Epithelial cell of esophagus (primary cell): ENCODE measurements at regions not wholly inside any gene's neighbourhood (a gene's known extent, or its start where the extent isn't known, plus 50 kb on each side); places are given as distances from the start of the nearest gene placed in this dataset.

ENCODE experiments used
- DNase-seq: peaks from one replicate; pipeline ENCODE4 v3.0.0; 2010; ENCODE audit warnings: low read depth
- H3K4me3 ChIP-seq: 2 replicates; pipeline ENCODE4 v1.5.1; 2011; ENCODE audit warnings: mild to moderate bottlenecking, low read length, control low read depth
- CTCF ChIP-seq: IDR thresholded peaks from 2 replicates; pipeline ENCODE4 v1.5.1; 2011; ENCODE audit warnings: low read depth, mild to moderate bottlenecking, low read length, control low read depth, inconsistent platforms; ENCODE audit not compliant: insufficient read depth; ENCODE audit errors: missing control alignments

DNA sequence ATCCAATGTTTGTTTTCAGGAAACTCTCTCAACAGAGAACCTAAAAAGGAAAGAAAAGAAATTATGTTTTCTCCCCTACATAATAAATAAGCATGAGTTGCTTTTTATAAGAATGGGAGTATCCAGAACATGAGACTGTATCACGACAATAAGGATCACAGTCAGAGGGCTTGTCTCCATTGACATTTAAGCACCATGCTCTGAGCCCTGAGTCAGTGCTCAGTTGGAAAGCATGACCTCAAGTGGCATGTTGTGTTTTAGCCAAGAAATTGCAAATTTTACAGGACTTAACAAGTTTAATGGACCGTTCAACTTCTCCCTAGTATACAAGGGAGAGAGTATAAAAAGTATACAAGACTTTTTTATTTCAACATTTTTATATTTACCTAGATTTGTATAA, 431.6 kb downstream of the GJA1 start:
- no peak for TF ChIP-seq CTCF
- DNase-seq = no peak
- H3K4me3 ChIP-seq = no peak overlapping the region

DNA sequence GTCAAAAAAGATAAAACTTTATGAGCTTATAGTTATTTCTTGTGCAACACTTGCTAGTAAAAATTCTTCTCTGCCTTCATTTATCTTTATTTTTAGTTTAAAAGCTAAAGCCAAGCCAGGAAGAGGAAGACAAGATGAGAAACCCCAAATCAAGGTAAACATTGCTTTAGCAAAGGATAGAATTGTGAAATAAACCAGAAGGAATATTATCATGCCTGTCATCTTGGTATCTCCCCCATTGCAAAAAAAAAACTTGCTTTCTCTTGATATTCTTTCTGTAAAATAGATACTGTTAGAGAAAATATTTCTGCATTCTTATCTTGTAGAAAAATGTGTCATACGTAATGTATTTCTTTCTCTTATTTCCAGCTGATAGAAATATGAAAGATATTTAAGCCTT, 432.8 kb downstream of the GJA1 start:
- no peak for DNase-seq
- H3K4me3 ChIP-seq = no peak overlapping the region
- TF ChIP-seq CTCF = no peak

GRCh38 chr6:121873595-121873994, 438.1 kb downstream of the GJA1 start:
- H3K4me3 ChIP-seq = no peak overlapping the region
- no peak for DNase-seq
- no peak for TF ChIP-seq CTCF

GRCh38 chr6:121876721-121877120, 441.3 kb downstream of the GJA1 start:
- no peak for TF ChIP-seq CTCF
- DNase-seq = no peak
- H3K4me3 ChIP-seq = no peak overlapping the region

DNA sequence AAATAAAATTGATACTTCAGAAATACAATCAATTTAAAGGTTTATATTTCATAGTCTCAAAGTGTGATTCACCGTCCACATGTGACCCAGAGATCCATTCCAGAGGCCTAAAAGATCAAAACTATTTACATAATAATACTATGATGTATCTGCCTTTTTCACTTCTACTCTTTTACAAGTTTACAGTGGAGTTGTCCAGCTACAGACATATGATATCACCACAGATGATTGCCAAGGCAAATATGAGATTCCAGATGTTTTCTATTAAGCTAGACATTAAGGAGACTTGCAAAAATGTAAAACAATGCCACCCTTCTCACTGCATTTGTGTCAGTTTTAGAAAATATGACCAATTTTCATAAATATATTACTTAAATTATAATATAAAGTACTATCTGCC, 443.7 kb downstream of the GJA1 start:
- TF ChIP-seq CTCF = no peak
- no peak for DNase-seq
- H3K4me3 ChIP-seq = no peak overlapping the region

DNA sequence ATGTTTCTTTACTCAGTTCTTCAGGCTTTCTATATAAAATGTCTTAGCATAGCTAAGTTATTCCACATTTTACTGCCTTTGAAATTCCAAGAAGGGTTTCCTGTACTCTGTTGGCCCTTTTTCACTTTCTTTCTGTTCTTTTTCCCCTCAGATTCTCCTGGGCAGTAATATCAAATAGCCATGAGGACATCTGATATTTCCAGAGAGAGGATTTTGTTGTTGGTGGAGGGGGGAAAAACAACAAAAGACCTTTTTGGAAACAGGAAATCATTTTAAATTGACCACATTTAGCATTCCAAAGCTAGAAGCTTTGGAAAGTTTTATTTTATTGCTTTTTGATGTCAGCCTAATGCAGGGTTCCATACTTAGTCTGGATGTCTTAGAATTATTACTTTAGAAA, 445.4 kb downstream of the GJA1 start:
- DNase-seq = no peak
- no peak for TF ChIP-seq CTCF
- no peak overlapping the region for H3K4me3 ChIP-seq

GRCh38 chr6:121881974-121882667, 446.7 kb downstream of the GJA1 start:
- TF ChIP-seq CTCF = no peak
- H3K4me3 ChIP-seq = no peak overlapping the region
- no peak for DNase-seq
